Neuronal stem cell (in vitro differentiated cells): ENCODE measurements at regions not wholly inside any gene's neighbourhood (a gene's known extent, or its start where the extent isn't known, plus 50 kb on each side); places are given as distances from the start of the nearest gene placed in this dataset.
A peak's percentile ranks its signal among the peaks of the same experiment; 100 is the strongest.

ENCODE experiments used
- DNase-seq: peaks from one replicate; pipeline ENCODE4 v3.0.0-alpha.2; 2013; ENCODE audit warnings: low spot score
- H2AFZ ChIP-seq: one replicate; pipeline ENCODE4 v1.6.1; 2013; ENCODE audit warnings: mild to moderate bottlenecking, low read length, inconsistent platforms
- H2AK5ac ChIP-seq: 2 replicates; pipeline ENCODE4 v1.6.1; 2013; ENCODE audit warnings: low read depth, mild to moderate bottlenecking, inconsistent platforms, low read length, moderate library complexity, mixed read lengths
- H2BK120ac ChIP-seq: 2 replicates; pipeline ENCODE4 v1.6.1; 2013; ENCODE audit warnings: low read depth, mild to moderate bottlenecking, inconsistent platforms, low read length, moderate library complexity, mixed read lengths
- H2BK12ac ChIP-seq: one replicate; pipeline ENCODE4 v1.6.1; 2013; ENCODE audit warnings: low read length, inconsistent platforms
- H2BK15ac ChIP-seq: 2 replicates; pipeline ENCODE4 v1.6.1; 2013; ENCODE audit warnings: mild to moderate bottlenecking, low read length, inconsistent platforms, mixed read lengths
- H2BK5ac ChIP-seq: one replicate; pipeline ENCODE4 v1.6.1; 2013; ENCODE audit warnings: inconsistent platforms, mild to moderate bottlenecking, low read length, moderate library complexity
- H3K14ac ChIP-seq: one replicate; pipeline ENCODE4 v1.6.1; 2013; ENCODE audit warnings: low read length, inconsistent platforms
- H3K18ac ChIP-seq: 2 replicates; pipeline ENCODE4 v1.6.1; 2013; ENCODE audit warnings: low read length, inconsistent platforms
- H3K23ac ChIP-seq: 2 replicates; pipeline ENCODE4 v1.6.1; 2013; ENCODE audit warnings: low read depth, mild to moderate bottlenecking, mixed read lengths, low read length, inconsistent platforms; ENCODE audit not compliant: poor library complexity
- H3K27ac ChIP-seq: replicated peaks from 3 replicates; pipeline ENCODE4 v1.5.1; 2013; ENCODE audit warnings: low read length, inconsistent platforms
- H3K27me3 ChIP-seq, 3 experiments: 2 replicates each; pipeline ENCODE4 v1.6.1; 2013; ENCODE audit warnings: low read length in 3 of 3, mild to moderate bottlenecking in 2 of 3, inconsistent platforms in 1 of 3, low read depth in 1 of 3, mixed read lengths in 1 of 3, moderate library complexity in 1 of 3; ENCODE audit not compliant: control insufficient read depth in 3 of 3, insufficient read depth in 3 of 3
- H3K36me3 ChIP-seq, 2 donors: replicated peaks in 1 of 2; 2 replicates each; pipeline ENCODE4 v1.6.1; 2013; ENCODE audit warnings: low read length in 2 of 2; ENCODE audit not compliant: control insufficient read depth in 2 of 2, insufficient read depth in 2 of 2
- H3K4ac ChIP-seq: 2 replicates; pipeline ENCODE4 v1.6.1; 2013; ENCODE audit warnings: inconsistent platforms, mild to moderate bottlenecking, low read length, moderate library complexity
- H3K4me1 ChIP-seq, 2 donors: 1 replicate in 1 of 2; 2 replicates in 1 of 2; pipeline ENCODE4 v1.6.1; 2013; ENCODE audit warnings: low read length in 2 of 2, low read depth in 1 of 2; ENCODE audit not compliant: control insufficient read depth in 2 of 2, insufficient read depth in 1 of 2
- H3K4me2 ChIP-seq: one replicate; pipeline ENCODE4 v1.6.1; 2013; ENCODE audit warnings: mild to moderate bottlenecking, low read length, inconsistent platforms; ENCODE audit not compliant: insufficient read depth, poor library complexity, severe bottlenecking
- H3K4me3 ChIP-seq, 2 donors: 2 replicates each; pipeline ENCODE4 v1.5.1; 2013; ENCODE audit warnings: low read length in 2 of 2, mild to moderate bottlenecking in 2 of 2, inconsistent platforms in 1 of 2, moderate library complexity in 1 of 2
- H3K79me1 ChIP-seq: one replicate; pipeline ENCODE4 v1.6.1; 2013; ENCODE audit warnings: low read depth, mild to moderate bottlenecking, inconsistent platforms, low read length, moderate library complexity
- H3K9ac ChIP-seq: one replicate; pipeline ENCODE4 v1.6.1; 2013; ENCODE audit warnings: mild to moderate bottlenecking, low read depth, low read length, inconsistent platforms; ENCODE audit not compliant: poor library complexity
- H3K9me3 ChIP-seq, 2 donors: replicated peaks in 1 of 2; 2 replicates each; pipeline versions ENCODE3 to v1.6.1; 2013; ENCODE audit warnings: low read length in 2 of 2, mild to moderate bottlenecking in 2 of 2, inconsistent platforms in 1 of 2, low read depth in 1 of 2, mixed read lengths in 1 of 2, moderate library complexity in 1 of 2; ENCODE audit not compliant: control insufficient read depth in 2 of 2, insufficient read depth in 1 of 2
- H4K8ac ChIP-seq: one replicate; pipeline ENCODE4 v1.6.1; 2013; ENCODE audit warnings: low read depth, mild to moderate bottlenecking, inconsistent platforms, low read length, moderate library complexity
- H4K91ac ChIP-seq: one replicate; pipeline ENCODE4 v1.6.1; 2013; ENCODE audit warnings: low read length, low read depth, mild to moderate bottlenecking, inconsistent platforms; ENCODE audit not compliant: poor library complexity
- WGBS, 2 donors: extraction: QIAGEN DNeasy Blood & Tissue Kit; methylation state at CpG; one replicate each; pipeline ENCODE4 v1.1.7; 2013; ENCODE audit warnings: missing lambda C conversion rate in 2 of 2, mixed read lengths in 1 of 2; ENCODE audit not compliant: insufficient read length in 2 of 2, insufficient replicate concordance in 1 of 2; ENCODE audit errors: extremely low coverage in 2 of 2; 5-methylcytosine and 5-hydroxymethylcytosine counted together

DNA sequence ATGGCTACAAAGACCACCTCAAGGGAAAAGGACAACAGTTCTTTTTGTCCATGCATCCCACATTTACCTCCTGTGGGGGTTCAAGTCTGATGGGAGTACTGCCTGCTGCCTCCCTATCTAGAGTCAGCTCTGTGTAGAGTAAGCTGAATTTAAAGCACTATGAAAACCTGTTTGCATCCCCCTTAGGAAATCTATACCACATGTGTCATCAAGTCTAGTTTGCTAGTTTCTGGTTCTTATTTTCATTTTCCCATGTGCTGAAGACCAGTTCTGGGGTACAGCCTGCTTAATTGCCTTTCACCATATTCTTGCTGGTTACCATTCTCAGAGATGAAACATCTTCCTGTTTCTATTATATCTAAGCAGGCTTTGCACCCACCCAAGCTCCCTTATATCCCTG, 470.3 kb downstream of the MBD2 start:
- Histone ChIP-seq H3K23ac (no peak overlapping the region), H2AFZ (no peak overlapping the region), H3K4ac (no peak overlapping the region), H3K14ac (no peak overlapping the region), H3K36me3 (no peaks in the 10 kb centered on the region), H3K4me3 (no peak overlapping the region), H3K18ac (no peak overlapping the region), H3K9me3 (no peaks in the 10 kb centered on the region), H3K4me1 (peaks cover 6 to 7% of the 10 kb centered on the region in 2 donors), H4K91ac (no peak overlapping the region), H2BK15ac (no peak overlapping the region), H2BK5ac (no peak overlapping the region), H3K79me1 (no peaks in the 10 kb centered on the region), H3K27me3 (no peaks in the 10 kb centered on the region), H3K4me2 (no peak overlapping the region), H3K27ac (no peak overlapping the region), H2AK5ac (no peak overlapping the region), H2BK120ac (no peak overlapping the region), H2BK12ac (no peak overlapping the region), H4K8ac (no peak overlapping the region), H3K9ac (no peak overlapping the region)
- no peak for DNase-seq

DNA sequence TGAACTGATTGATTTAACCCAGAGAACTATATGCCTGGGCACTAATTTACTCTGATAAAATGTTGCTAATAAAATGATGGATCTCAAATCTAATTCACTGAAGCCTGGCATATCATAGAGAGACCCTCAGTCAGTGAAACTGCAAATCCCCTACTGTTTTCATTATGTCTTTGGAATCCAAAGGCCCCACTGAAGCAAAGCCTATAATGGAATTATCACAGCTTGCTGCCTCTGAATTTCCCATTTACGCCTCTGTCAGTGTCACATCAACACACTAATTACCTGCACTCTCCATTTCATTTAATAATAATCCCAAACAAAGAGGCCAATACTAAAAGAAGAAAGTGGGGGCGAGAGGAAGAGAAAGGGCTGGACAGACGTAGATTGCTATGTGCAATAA, 470.9 kb downstream of the MBD2 start:
- Histone ChIP-seq H3K27ac (no peak overlapping the region), H3K4me3 (no peak overlapping the region), H2BK5ac (no peak overlapping the region), H3K4ac (no peak overlapping the region), H3K18ac (no peak overlapping the region), H3K79me1 (no peaks in the 10 kb centered on the region), H4K91ac (no peak overlapping the region), H3K4me2 (no peak overlapping the region), H3K27me3 (no peaks in the 10 kb centered on the region), H3K36me3 (no peaks in the 10 kb centered on the region), H2BK15ac (no peak overlapping the region), H3K9ac (no peak overlapping the region), H2AK5ac (no peak overlapping the region), H2AFZ (peak overlapping the region; percentile 42), H3K23ac (no peak overlapping the region), H3K4me1 (peaks cover 6 to 9% of the 10 kb centered on the region in 2 donors), H3K14ac (no peak overlapping the region), H2BK120ac (no peak overlapping the region), H3K9me3 (no peaks in the 10 kb centered on the region), H2BK12ac (no peak overlapping the region), H4K8ac (no peak overlapping the region)
- no CpG with 5 or more reads among the region's 3 CpGs for WGBS, 2 donors
- DNase-seq = peak; percentile 23

DNA sequence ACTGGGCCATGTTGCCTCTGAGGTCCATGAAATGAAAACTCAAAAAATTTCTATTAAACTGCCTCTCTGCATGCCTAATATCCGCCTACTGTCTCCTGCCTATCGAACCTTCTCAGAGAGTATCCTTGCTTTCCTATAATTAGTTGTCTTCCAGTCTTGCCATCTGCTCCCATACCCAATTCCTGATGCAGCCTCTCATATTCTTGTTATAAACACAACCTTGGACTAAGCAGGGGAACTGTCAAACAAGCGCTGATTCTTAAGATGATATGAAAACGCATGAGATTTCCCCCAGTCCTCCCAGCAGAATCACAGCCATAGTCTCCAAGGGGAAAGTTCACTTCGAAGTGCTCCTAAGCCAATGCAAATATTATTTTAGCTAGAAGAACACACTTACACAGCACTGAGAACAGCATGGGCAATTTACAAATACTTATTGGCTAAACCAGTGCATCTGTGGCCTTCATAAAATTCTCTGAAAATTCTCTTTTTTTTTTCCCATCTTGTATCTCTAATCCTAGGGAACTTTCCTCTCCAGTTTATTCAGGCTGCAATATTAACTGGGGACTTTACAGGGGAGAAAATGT, 471.6 kb downstream of the MBD2 start:
- no peak overlapping the region for H3K18ac ChIP-seq
- no peak overlapping the region for H2BK5ac ChIP-seq
- H4K8ac ChIP-seq = no peak overlapping the region
- no peak overlapping the region for H2AK5ac ChIP-seq
- no peak overlapping the region for H3K27ac ChIP-seq
- peak overlapping the region; percentile 42 for H2AFZ ChIP-seq
- no peaks in the 10 kb centered on the region for H3K36me3 ChIP-seq
- H4K91ac ChIP-seq = no peak overlapping the region
- H2BK15ac ChIP-seq = no peak overlapping the region
- H3K27me3 ChIP-seq = no peaks in the 10 kb centered on the region
- no peak overlapping the region for H3K4me3 ChIP-seq
- H3K4me1 ChIP-seq = peaks cover 6 to 16% of the 10 kb centered on the region in 2 donors
- WGBS, 2 donors = no CpG with 5 or more reads among the region's 5 CpGs
- H3K4ac ChIP-seq = no peak overlapping the region
- no peak overlapping the region for H3K14ac ChIP-seq
- no peaks in the 10 kb centered on the region for H3K9me3 ChIP-seq
- DNase-seq = no peak
- no peak overlapping the region for H3K9ac ChIP-seq
- H3K23ac ChIP-seq = no peak overlapping the region
- no peak overlapping the region for H2BK120ac ChIP-seq
- H2BK12ac ChIP-seq = no peak overlapping the region
- H3K79me1 ChIP-seq = no peaks in the 10 kb centered on the region
- no peak overlapping the region for H3K4me2 ChIP-seq

DNA sequence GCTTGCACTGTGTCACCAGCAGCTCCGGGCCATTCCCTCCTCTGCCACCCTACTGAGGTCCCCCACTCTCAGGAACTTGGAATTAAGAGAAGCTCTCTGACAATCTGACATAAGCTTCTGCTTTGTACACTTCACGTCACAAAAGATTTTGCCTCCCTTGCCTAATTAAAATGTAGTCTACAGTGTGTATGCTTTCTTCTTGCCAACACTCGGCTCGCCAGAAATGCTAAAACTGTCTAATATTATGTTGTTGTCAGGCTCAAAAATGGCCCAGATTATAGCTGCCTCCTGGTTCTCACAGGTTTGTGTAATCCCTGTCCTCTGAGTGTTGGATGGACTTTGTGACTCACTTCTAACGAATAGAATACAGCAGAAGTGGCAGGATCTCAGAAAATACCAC, 474.7 kb downstream of the MBD2 start:
- Histone ChIP-seq H3K9me3 (no peaks in the 10 kb centered on the region), H2AK5ac (no peak overlapping the region), H3K23ac (no peak overlapping the region), H3K79me1 (no peaks in the 10 kb centered on the region), H3K4me2 (no peak overlapping the region), H3K9ac (no peak overlapping the region), H4K8ac (no peak overlapping the region), H3K27ac (no peak overlapping the region), H3K36me3 (no peaks in the 10 kb centered on the region), H3K27me3 (no peaks in the 10 kb centered on the region), H4K91ac (no peak overlapping the region), H2BK15ac (no peak overlapping the region), H2BK12ac (no peak overlapping the region), H3K18ac (no peak overlapping the region), H3K4me1 (peaks cover 6 to 20% of the 10 kb centered on the region in 2 donors), H2AFZ (peak overlapping the region; percentile 0), H3K4ac (no peak overlapping the region), H3K4me3 (no peak overlapping the region), H2BK5ac (no peak overlapping the region), H2BK120ac (no peak overlapping the region), H3K14ac (no peak overlapping the region)
- no CpG with 5 or more reads among the region's 5 CpGs for WGBS, 2 donors
- no peak for DNase-seq
